GM03348 (cell line): ENCODE measurements at regions not wholly inside any gene's neighbourhood (a gene's known extent, or its start where the extent isn't known, plus 50 kb on each side); places are given as distances from the start of the nearest gene placed in this dataset.

Source experiments
- DNase-seq: peaks from one replicate; pipeline ENCODE4 v3.0.0; 2012; ENCODE audit warnings: low spot score

GRCh38 chr19:27647423-27647822, 1565.5 kb downstream of the UQCRFS1 start:
- no peak for DNase-seq

GRCh38 chr19:27635401-27635800, 1577.5 kb downstream of the UQCRFS1 start:
- DNase-seq: no peak

- no peak for DNase-seq
These were observed 1594.9 kb downstream of the UQCRFS1 start for GRCh38 chr19:27618006-27618405.

- no peak for DNase-seq
These were observed 1632.0 kb downstream of the UQCRFS1 start for GRCh38 chr19:27580906-27581305.
